Osteoblast (primary cell): ENCODE measurements at regions not wholly inside any gene's neighbourhood (a gene's known extent, or its start where the extent isn't known, plus 50 kb on each side); places are given as distances from the start of the nearest gene placed in this dataset.
"Not testable (repeated sequence)": the region's sequence is repeated elsewhere in the genome, so short reads cannot be mapped to it uniquely, and the experiment has no call there.

Experiments used
- DNase-seq: peaks from one replicate; pipeline ENCODE4 v3.0.0; 2011; ENCODE audit warnings: low spot score, mixed read lengths; ENCODE audit not compliant: insufficient read length; ENCODE audit errors: missing footprints
- H2AFZ ChIP-seq: 2 replicates; pipeline ENCODE4 v1.6.0; 2011; ENCODE audit warnings: mild to moderate bottlenecking, low read length
- H3K27ac ChIP-seq: 2 replicates; pipeline ENCODE4 v1.5.1; 2011; ENCODE audit warnings: mild to moderate bottlenecking, low read depth, low read length, moderate library complexity
- H3K27me3 ChIP-seq: 2 replicates; pipeline ENCODE4 v1.6.0; 2012; ENCODE audit warnings: mild to moderate bottlenecking, control low read depth, inconsistent platforms, low read length, moderate library complexity; ENCODE audit not compliant: insufficient read depth
- H3K36me3 ChIP-seq: 2 replicates; pipeline ENCODE4 v1.5.1; 2011; ENCODE audit warnings: mild to moderate bottlenecking, low read length, control low read depth, moderate library complexity; ENCODE audit not compliant: insufficient read depth
- H3K4me1 ChIP-seq: 2 replicates; pipeline ENCODE4 v1.5.1; 2011; ENCODE audit warnings: mild to moderate bottlenecking, low read length, control low read depth, moderate library complexity; ENCODE audit not compliant: insufficient read depth
- H3K4me2 ChIP-seq: 2 replicates; pipeline ENCODE4 v1.6.0; 2011; ENCODE audit warnings: mild to moderate bottlenecking, low read length; ENCODE audit not compliant: insufficient read depth
- H3K4me3 ChIP-seq: fragments of 200-600 bp; sonication (generic); 3 replicates; pipeline ENCODE4 v1.5.1; 2012; ENCODE audit warnings: mild to moderate bottlenecking, low read length, inconsistent platforms; ENCODE audit not compliant: insufficient read depth
- H3K79me2 ChIP-seq: 2 replicates; pipeline ENCODE4 v1.6.0; 2012; ENCODE audit warnings: mild to moderate bottlenecking, low read length, control low read depth, inconsistent platforms; ENCODE audit not compliant: insufficient read depth
- H3K9me3 ChIP-seq: 2 replicates; pipeline ENCODE4 v1.5.1; 2011; ENCODE audit warnings: low read depth, low read length, control low read depth
- H4K20me1 ChIP-seq: 2 replicates; pipeline ENCODE4 v1.6.0; 2012; ENCODE audit warnings: mild to moderate bottlenecking, low read length, control low read depth; ENCODE audit not compliant: insufficient read depth
- CTCF ChIP-seq: IDR thresholded peaks from 2 replicates; pipeline ENCODE4 v1.5.1; 2011; ENCODE audit warnings: mild to moderate bottlenecking, low read depth, low read length, moderate library complexity; ENCODE audit errors: extremely low read depth

GRCh38 chr6:6760002-6760401 lies 171.5 kb downstream of the LY86 start:
- no peaks in the 10 kb centered on the region for H3K4me1 ChIP-seq
- no peaks in the 10 kb centered on the region for H3K27me3 ChIP-seq
- no peaks in the 10 kb centered on the region for H3K79me2 ChIP-seq
- no peak overlapping the region for H2AFZ ChIP-seq
- H3K4me3 ChIP-seq = no peak overlapping the region
- H3K36me3 ChIP-seq = no peaks in the 10 kb centered on the region
- DNase-seq = no peak
- no peak overlapping the region for H3K4me2 ChIP-seq
- H3K27ac ChIP-seq = no peak overlapping the region
- H3K9me3 ChIP-seq = no peaks in the 10 kb centered on the region
- no peaks in the 10 kb centered on the region for H4K20me1 ChIP-seq
- TF ChIP-seq CTCF = no peak

- not testable (repeated sequence) for H3K9me3 ChIP-seq, H3K27ac ChIP-seq, H3K4me2 ChIP-seq, H4K20me1 ChIP-seq, H2AFZ ChIP-seq, DNase-seq, H3K4me3 ChIP-seq, H3K79me2 ChIP-seq, H3K4me1 ChIP-seq, H3K27me3 ChIP-seq, H3K36me3 ChIP-seq
These were observed 174.0 kb downstream of the LY86 start for GRCh38 chr6:6762566-6762965.

- no peaks in the 10 kb centered on the region for H3K9me3 ChIP-seq
- H3K4me2 ChIP-seq = no peak overlapping the region
- H3K4me1 ChIP-seq = no peaks in the 10 kb centered on the region
- no peak overlapping the region for H3K4me3 ChIP-seq
- TF ChIP-seq CTCF = no peak
- H4K20me1 ChIP-seq = no peaks in the 10 kb centered on the region
- no peaks in the 10 kb centered on the region for H3K79me2 ChIP-seq
- no peak for DNase-seq
- H3K36me3 ChIP-seq = no peaks in the 10 kb centered on the region
- no peak overlapping the region for H3K27ac ChIP-seq
- no peaks in the 10 kb centered on the region for H3K27me3 ChIP-seq
- H2AFZ ChIP-seq = no peak overlapping the region
These were observed 176.4 kb downstream of the LY86 start for GRCh38 chr6:6764764-6765434.

- Histone ChIP-seq H3K4me1 (no peaks in the 10 kb centered on the region), H4K20me1 (no peaks in the 10 kb centered on the region), H3K27me3 (no peaks in the 10 kb centered on the region), H3K36me3 (no peaks in the 10 kb centered on the region), H3K4me2 (no peak overlapping the region), H3K9me3 (no peaks in the 10 kb centered on the region), H3K4me3 (no peak overlapping the region), H2AFZ (no peak overlapping the region), H3K27ac (no peak overlapping the region), H3K79me2 (no peaks in the 10 kb centered on the region)
- TF ChIP-seq CTCF = no peak
- DNase-seq = no peak
These were observed 177.8 kb downstream of the LY86 start for GRCh38 chr6:6766230-6766905.
